Left cardiac atrium (tissue), 4 donors: ENCODE measurements at regions not wholly inside any gene's neighbourhood (a gene's known extent, or its start where the extent isn't known, plus 50 kb on each side); places are given as distances from the start of the nearest gene placed in this dataset.
A peak's percentile ranks its signal among the peaks of the same experiment; 100 is the strongest.

Source experiments
- ATAC-seq, 2 donors: fragments of 200-7000 bp; cut with Tn5 transposase; one replicate each; pipeline ENCODE4 v1.9.1; 2020; ENCODE audit warnings: mild to moderate bottlenecking in 2 of 2, moderate library complexity in 2 of 2
- DNase-seq: peaks from one replicate; pipeline ENCODE4 v3.0.0-alpha.2; 2020
- intact Hi-C, 2 donors: fragments of 100-400 bp; cut with DNase I; formaldehyde crosslinking; loops; one replicate each; pipeline versions ENCODE4 v1.14.1 to v1.15.1; 2022 to 2023
- donor health status: DM: no; HTN: yes; CAD: no.
- donor health status: DM: no; HTN: yes; CAD: no; lungs with severe emphysema.
- donor health status: DM: yes; HTN: yes; CAD: no.
- donor health status: Dilated cardiomyopathy.

DNA sequence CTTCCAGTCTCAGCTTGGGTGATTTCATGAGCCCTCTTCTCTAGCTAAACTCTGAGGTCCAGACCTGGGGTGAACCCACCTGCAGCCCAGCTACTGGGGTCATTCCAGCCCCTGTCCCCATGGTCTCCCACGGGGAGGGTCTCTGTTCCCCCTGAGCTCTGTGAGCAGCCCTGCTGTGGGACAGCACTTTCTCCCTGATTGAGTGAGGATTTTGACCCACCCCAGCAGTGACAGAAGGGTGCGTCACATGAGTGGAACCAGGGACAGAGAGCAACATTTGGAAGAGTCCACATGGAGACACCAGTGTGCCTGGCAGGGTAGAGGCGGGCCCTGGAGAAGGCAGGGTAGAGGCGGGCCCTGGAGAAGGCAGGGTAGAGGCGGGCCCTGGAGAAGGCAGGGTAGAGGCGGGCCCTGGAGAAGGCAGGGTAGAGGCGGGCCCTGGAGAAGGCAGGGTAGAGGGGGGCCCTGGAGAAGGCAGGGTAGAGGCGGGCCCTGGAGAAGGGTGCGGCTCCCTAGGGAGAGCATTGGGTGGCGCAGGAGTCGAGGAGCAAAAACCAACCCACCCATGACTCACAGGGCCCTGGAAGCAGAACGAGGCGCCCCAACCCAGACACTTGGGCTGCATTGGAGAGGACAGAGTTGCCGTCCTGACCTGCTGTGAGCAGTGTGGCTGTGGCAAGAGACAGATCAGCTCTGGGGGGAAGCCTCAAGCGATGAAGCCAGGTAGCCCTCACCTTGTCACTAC lies 227.7 kb upstream of the B3GAT1 start:
- DNase-seq (no peak), ATAC-seq (peak in 1 of 2 donors; percentile 86)
- intact Hi-C loops = no loop called here

DNA sequence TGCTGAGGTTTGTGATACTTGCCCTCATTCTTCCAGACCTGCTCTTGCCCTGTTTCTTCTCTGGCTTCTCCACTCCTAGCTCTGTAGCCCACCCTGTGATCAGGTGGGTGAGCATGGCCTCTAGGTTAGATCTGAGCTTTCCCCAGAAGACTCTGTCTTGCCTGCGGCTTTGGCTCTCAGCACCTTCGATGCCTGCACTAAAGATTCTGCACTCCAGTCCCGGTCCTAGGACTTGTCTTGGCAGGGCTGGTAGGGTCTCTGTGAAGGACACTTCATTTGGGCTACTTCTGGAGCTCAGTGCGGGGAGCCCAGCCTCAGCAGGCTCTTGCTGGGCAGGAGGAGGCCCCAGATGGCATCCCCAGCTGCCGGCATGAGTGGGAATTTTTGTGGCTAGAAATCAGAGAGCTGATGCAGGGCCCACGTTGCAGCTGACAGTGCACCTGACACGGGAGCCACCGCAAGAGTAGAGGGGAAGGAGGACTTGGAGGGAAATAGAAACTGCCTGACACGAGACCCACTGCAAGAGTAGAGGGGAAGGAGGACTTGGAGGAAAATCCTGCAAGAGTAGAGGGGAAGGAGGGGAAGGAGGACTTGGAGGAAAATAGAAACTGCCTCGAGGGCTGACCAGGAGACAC lies 226.9 kb upstream of the B3GAT1 start:
- intact Hi-C loops = no loop called here
- DNase-seq = no peak
- ATAC-seq = no peak

DNA sequence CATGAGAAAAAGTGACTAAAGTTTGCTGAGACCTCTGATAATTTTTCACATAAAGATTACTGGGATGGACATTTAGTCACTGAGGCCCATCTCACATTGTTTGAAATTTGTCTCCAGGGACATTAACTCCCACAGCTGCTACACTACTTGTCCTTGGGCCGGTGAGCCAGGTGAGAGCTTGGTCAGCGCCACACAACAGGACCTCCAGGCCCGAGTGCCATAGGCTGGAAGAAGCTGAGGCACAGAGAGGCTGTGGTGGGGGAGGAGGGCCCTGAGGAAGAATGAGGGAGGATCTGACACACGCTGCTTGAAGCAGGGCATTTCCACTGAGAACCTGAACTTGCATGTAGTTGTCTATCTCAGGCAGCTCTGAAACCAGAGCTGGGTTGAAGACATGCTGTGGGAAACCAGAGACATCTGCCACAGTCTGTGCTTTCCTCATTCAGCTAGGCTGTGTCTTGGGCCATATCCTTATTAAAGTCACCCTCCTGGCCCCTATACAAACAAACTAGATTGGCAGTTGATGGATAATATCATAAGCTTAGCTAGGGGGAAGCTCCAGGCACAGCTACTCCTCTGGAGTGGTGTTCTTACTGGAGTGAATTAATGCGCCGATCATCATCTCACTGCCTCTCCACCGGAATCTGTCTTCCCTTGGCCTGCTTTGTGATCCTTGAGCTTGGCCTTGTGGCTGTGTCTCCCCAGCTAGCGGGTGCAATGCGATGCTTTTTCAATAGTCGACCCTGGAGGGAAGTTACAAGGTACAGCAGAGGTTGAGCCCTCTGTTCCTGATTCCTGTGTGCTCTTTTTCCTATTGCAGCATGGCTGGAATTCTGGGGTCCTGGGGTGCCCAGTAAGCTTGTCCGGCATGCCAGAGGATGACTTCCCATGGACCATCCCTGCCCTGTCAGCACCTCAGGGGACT lies 225.3 kb upstream of the B3GAT1 start:
- ATAC-seq = no peak
- intact Hi-C loops = no loop called here

DNA sequence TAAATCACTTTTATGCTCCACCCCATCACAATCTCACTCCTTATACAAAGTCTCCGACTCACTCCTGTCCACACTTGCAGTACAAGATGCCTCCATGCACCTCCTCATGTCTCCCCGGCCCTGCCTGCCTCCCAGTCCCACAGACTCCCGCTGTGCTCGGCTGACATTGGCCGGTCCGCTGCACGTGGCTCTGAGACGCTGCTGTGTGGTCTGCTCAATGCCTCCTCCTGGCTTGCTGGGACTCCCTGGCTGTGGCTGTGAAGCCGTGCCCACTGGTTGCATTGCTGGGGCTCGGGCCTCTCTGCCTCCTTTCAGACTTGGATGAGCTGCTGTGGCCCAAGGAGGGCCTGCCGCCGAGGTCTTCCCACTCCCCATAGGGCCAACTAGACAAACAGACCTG lies 224.0 kb upstream of the B3GAT1 start:
- DNase-seq (no peak), ATAC-seq (no peak)
- intact Hi-C loops = no loop called here

More for the DNA sequence above, 225.3 kb upstream of the B3GAT1 start:
- DNase-seq = no peak

DNA sequence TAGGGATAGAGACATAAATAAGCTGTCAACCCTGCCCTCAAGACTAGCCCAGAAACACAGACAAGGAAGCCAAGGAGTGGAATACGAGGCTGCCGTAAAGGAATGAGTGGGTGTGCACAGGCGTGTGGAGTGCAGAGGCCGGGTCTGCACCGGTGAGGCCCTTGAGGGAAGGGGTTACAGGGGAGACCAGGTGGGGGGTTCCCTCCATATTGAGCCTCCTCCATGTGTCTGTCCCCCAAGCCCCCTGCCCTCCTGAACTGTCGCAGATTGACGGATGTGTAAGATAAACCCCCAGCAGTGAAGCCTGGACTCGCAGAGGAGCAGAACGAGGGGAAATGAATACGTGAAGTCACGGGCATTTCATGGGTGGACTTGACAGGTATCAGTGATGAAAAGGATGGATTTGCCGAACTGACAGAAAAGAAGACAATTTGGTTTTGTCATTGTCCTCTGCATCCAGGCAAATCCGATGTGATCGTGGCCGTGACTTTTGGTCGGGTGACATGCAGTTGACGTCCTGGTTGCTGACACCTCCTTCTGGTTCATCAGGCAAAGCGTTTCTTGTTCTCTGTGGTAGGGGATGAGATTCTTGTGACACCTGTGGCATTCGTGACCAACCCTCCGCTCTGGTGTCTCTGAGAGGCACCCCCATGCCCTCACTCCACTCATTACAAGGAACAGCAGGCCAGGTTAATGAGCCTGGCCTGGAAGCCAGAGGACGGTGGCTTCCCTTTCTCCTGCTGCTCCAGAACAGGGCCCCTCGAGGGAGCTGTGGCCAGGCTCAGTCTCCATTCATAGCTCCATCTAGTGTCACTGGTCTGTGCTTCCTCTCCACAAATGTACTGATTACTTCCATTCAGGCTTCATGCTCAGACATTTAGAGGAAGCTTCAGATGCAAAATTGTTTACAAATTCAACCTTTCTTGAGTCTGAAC lies 223.1 kb upstream of the B3GAT1 start:
- DNase-seq = no peak
- intact Hi-C loops = no loop called here

DNA sequence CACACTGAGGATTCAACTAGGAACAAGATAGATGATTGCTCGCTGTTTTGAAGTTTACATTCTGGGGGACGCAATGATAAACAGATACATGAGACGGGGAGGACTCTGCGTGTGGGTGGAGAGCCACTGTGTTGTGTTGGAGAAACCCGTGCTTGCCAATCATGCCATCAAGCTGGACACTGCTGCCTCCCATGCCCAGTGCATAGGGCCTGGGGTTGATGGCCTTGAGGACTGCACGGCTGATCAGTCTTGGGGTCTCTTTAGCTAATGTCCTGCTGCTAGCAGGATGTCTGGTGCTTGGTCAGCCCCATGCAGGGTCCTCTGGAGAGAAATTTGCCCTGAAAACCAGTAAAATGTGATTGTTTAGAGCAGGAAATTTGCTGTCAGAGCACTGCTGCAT lies 221.2 kb upstream of the B3GAT1 start:
- DNase-seq = no peak
- no peak for ATAC-seq
- intact Hi-C loops = no loop called here

More for the DNA sequence above, 223.1 kb upstream of the B3GAT1 start:
- ATAC-seq = no peak

DNA sequence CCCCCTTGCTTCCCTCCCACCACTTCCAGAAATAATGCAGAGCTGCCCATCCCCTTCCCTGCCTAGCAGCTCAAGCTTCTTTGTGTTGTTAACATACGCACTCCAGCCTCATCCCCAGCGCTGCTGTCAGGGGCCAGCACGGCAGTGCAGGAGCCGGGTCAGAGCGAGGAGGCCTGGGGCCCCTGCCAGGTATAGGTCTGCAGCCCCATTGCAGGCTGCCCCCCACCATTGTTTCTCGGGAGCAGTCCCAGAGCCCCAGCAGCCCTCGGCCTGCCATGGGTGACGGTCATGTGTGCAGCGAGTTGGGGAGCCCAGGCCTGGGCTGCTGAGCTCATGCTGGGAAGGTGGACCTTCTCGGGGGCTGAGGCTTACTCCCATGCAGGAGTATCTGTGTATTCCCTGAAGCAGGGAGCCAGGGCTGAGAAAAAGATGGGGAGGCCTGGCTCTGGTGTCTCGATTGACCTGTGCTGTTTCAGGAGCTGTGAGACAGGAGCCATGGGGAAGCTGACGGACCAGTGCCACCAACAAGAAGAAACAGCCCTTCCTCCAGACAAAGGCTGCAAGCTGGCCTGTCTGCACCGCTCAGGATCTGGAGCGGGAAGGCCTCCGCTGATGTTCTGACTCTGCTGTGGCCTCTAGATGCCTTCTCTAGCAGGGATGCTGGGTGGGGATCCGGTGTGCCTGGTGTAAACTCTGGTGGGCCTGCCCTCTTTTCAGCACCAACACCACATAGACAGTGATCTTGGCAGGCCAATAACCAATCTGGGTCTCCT lies 220.5 kb upstream of the B3GAT1 start:
- no peak for ATAC-seq
- intact Hi-C loops = no loop called here
- no peak for DNase-seq

DNA sequence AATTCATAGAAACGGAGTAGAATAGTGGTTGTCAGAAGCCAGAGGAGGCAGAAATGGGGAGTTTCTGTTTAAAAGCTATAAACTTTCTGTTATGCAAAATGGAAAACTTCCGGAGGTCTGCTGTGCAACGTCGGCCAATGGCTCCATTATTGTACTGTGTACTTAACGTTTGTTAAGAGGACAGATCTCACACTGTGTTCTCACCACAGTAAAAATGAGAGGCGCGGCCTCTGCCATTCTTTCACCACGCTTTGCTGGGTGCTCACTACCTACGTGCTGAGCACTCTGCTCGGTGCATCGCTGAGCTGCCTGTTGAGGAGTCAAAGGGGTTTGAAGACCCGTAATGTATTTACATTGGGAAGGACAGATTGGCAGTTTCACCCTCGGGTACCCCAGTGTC lies 218.8 kb upstream of the B3GAT1 start:
- no peak for DNase-seq
- no peak for ATAC-seq
- intact Hi-C loops = no loop called here

DNA sequence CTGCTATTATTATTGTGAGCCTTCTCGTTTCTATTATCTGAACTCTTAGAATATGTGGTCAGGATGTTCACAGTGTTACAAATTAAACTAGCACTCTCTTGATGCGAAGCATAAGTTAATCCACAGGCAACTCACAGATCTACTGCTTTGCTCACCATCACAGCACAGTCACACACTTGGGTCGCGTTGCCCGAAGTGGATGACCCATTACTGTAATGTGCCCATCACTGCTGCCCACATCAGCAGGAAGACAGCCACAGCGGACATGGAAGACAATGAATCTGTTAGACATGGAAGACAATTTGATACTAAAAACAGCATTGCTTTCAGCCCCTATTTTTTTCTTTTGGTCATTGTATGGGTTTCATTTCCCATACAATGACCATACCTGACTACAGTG lies 216.4 kb upstream of the B3GAT1 start:
- no peak for ATAC-seq

DNA sequence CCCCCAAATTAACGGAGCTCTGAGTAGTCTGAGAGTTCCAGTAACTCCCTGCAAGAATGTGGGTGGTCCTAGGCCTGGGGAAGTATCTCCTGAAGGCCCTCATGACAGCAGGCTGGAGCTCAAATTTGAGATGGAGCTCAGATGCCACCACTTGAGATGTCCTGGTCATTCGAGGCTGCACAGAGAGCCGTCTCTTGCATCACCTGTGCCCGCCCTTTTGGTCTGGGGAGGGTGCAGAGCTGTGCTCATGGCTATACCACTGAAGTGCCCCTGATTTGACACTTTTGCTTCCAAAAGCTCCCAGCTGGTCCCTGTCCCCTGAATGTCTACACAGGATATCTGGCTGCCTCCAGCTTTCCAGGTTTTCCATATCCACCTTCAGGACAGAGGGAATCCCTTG lies 214.0 kb upstream of the B3GAT1 start:
- no peak for DNase-seq
- intact Hi-C loops = no loop called here
- ATAC-seq = no peak

More for the DNA sequence above, 216.4 kb upstream of the B3GAT1 start:
- DNase-seq = no peak
- intact Hi-C loops = no loop called here

DNA sequence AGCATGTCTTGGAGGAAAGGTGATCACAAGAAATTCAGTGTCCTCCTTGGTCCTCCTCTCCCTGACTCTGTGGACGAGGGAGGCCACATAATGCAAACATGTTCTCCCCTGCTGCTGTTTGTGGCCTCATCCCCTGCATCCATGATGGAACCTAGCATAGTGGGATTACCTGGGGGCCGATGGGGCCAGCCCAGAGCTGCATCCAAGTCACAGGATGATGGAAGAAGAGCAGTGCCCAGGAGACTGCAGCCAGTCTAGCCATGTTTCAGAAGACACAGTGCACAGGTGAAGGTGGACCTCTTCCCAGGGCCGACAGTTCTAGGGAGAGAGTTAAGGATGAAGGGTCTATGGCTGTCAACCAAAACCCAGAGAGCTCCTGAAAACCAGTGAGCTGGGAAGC lies 213.6 kb upstream of the B3GAT1 start:
- no peak for DNase-seq
- intact Hi-C loops = no loop called here
- ATAC-seq = no peak

DNA sequence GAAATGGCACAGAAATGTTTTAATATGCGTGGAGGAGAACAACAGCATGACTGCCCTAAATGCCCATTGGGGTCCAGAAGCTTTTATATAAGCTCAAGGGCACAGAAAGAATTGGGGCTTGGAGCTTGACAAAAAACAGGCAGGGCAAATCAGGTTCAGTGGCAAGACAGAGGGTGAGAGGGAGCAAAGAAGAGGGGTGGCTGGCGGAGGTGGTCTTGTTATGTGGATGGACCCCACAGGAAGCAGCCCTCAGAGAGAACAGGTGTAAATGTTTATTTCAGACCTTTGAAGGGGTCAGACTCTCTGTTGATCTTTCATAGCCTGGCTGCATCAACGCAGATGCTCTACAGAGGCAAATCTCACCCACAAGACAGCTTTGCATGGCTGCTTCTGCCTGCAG lies 213.1 kb upstream of the B3GAT1 start:
- intact Hi-C loops = no loop called here
- no peak for ATAC-seq
- DNase-seq = no peak

DNA sequence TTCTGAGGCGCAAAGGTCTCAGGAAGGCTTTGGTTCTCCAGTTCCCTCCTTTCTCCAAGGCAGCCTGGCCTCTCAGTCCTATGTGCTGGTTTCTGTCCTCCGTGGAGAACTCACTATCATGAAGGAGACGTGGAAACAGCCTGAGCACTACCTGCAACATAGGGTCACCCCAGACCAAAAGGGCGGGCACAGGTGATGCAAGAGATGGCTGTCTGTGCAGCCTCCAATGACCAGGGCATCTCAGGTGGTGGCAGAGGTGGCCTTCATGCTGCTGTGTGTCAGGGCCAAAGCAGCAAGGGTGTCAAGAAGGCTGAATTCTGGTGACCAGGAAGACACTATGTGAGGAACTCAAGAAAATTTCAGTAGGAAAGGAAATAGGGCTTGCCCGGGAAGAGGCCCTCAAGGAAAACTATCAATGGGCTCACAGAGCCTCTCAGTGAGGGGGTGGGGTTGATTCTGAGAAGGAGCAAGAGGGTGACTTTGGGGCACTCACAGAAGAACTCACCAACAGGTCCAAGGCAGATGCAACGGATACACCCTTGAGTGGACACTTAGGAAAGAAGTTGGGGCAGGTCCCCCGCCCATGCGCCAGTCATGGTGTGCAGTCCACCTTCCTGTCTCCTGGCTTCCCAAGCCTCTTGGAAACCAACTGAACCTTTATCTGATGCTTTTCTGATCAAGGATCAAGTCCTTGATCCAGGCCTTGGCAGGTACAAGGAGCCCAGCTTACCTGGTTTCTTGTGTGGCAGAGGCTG lies 212.3 kb upstream of the B3GAT1 start:
- intact Hi-C loops = no loop called here
- no peak for ATAC-seq

DNA sequence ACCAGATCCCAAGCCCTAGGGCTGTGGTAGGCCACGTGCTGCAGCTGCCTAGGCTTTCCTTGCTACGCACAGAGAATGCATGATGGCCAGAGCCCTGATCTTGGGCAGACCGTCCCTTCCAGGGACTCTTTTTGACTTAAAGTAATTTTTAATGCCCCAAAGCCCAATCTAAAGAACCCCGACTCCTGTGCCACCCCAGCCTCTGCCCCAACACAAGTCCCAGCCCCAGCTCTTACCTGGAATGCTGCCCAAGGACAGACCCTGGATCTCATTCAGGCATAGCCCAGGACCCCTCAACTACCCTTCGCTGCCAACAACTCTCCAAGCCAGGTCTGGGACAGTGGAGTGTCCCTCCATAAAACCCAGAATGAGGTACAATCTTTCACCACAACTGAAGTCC lies 211.7 kb upstream of the B3GAT1 start:
- no peak for DNase-seq
- ATAC-seq = no peak
- intact Hi-C loops = no loop called here

More for the DNA sequence above, 212.3 kb upstream of the B3GAT1 start:
- DNase-seq = no peak

DNA sequence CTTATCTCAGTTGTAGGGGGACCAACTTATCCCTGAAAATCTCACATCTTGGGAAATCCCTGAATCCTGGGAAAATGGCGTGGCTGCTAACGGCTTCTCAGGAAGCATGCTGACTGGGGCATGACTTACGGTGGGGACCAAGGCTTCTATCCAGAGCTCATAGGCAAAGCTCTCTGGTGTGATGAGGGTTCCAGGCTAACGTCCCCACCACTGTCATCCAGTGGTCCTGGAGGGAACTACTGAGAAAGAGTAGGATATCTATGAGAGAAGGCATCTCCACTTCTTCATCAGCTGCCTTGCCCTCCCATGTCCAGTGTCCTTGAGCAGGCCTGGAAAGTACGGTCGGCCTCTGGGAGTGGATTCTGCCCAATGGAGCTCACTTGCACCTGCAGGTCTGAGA lies 210.4 kb upstream of the B3GAT1 start:
- intact Hi-C loops = no loop called here
- DNase-seq (no peak), ATAC-seq (no peak)

DNA sequence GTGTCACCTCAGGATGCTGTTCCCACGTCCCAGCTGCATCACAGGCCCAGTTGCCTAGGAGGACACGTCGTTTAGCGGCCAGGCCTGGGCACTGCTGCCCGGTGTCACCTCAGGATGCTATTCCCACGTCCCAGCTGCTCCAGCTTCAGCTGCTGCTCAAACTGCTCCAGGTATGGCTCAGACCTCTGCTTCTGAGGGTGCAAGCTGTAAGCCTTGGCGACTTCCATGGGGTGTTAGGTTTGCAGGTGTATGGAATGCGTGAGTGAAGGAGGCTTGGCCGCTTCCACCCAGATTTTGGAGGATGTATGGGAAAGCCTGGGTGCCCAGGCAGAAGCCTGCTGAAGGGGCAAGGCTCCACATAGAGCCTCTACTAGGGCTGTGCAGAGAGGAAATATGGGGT lies 205.3 kb upstream of the B3GAT1 start:
- no peak for ATAC-seq
- intact Hi-C loops = no loop called here
- no peak for DNase-seq

DNA sequence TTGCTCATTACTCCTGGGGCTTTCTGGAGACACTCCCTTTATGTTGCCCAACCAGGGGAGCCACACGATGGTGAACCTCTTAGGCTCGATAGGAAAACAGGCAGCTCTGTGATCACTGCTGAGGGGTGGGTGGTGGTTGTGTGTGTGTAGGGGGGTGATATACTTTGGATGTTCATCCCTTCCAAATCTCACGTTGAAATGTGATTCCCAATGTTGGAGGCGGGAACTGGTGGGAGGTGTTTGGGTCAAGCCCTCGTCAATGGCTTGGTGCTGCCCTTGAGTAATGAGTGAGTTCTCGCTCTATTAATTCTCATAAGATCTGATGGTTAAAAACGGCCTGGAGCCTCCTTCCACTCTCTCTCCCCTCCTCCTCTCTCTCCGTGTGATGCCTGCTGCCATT lies 204.0 kb upstream of the B3GAT1 start:
- DNase-seq (no peak), ATAC-seq (no peak)
- intact Hi-C loops = no loop called here
